ENCODE measurements at regions not wholly inside any gene's neighbourhood (a gene's known extent, or its start where the extent isn't known, plus 50 kb on each side); places are given as distances from the start of the nearest gene placed in this dataset.

DNA sequence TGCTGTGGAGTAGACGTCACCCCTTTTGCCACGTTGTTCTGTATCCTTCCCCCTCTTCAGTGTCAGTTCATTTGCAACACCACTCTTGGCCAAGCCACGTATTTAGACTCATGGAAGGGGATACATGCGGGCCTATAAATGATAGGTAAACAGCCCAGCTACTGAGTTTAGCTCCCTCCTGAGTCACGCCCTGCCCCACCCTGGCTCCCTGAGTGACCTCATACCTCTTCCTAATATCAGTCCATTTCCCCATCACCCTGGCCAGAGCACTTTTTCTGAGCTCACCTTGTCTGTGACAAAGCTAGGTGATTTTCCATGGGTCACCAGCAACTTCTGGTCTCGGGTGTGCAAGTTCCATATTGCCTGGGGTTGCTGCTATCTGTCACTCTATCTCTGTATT, 147.2 kb upstream of the MAF start:
- ChIA-PET POLR2A (no interaction called here), CTCF (no interaction called here)
- DNase-seq (ENCODE audit: extremely low spot score): no peak
- no peak for TF ChIP-seq NFRKB (IDR thresholded peaks at IDR 0.05)
- TF ChIP-seq TARDBP (IDR thresholded peaks at IDR 0.05): no peak
- TF ChIP-seq HDGF (IDR thresholded peaks at IDR 0.05; ENCODE audit: borderline replicate concordance): no peak
- no peak for TF ChIP-seq FOXK2 (IDR thresholded peaks at IDR 0.05)
- no peak for TF ChIP-seq L3MBTL2 (conservative IDR thresholded peaks at IDR 0.05)
- no peak for TF ChIP-seq ELF4 (IDR thresholded peaks at IDR 0.05)
- TF ChIP-seq CTBP1 (IDR thresholded peaks at IDR 0.05; ENCODE audit: borderline replicate concordance): no peak
- no peak for TF ChIP-seq SP1 (IDR thresholded peaks at IDR 0.05)
- no peak for TF ChIP-seq FOXM1 (IDR thresholded peaks at IDR 0.05; ENCODE audit: borderline replicate concordance)
- TF ChIP-seq PKNOX1 (IDR thresholded peaks at IDR 0.05): no peak

DNA sequence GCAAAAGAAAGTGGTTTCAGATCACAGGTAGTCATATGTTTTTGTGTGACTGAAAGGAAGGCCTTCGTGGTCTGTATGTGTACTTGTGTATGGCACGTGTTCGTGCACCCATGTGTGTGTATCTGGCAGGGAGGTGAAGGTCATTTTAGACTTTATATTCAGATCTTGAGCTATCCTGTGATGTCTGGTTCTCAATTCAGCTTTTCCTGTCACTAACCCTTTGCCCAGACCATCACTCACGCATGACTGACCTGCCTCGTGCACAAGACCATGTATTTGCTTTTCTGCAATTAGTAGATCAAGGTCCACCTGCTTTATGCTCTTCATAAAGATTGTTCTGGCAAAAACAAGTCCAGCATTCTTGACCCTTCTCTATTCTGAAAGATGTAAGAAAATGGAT, 139.7 kb upstream of the MAF start:
- POLR2A ChIA-PET: no interaction called here
- TF ChIP-seq HDGF (IDR thresholded peaks at IDR 0.05; ENCODE audit: borderline replicate concordance): no peak
- TF ChIP-seq ARNT (IDR thresholded peaks at IDR 0.05): no peak
- TF ChIP-seq PKNOX1 (IDR thresholded peaks at IDR 0.05): no peak
- TF ChIP-seq L3MBTL2 (conservative IDR thresholded peaks at IDR 0.05): no peak
- no peak for TF ChIP-seq CTBP1 (IDR thresholded peaks at IDR 0.05; ENCODE audit: borderline replicate concordance)
- DNase-seq (ENCODE audit: extremely low spot score): no peak
- CTCF ChIA-PET: no interaction called here

DNA sequence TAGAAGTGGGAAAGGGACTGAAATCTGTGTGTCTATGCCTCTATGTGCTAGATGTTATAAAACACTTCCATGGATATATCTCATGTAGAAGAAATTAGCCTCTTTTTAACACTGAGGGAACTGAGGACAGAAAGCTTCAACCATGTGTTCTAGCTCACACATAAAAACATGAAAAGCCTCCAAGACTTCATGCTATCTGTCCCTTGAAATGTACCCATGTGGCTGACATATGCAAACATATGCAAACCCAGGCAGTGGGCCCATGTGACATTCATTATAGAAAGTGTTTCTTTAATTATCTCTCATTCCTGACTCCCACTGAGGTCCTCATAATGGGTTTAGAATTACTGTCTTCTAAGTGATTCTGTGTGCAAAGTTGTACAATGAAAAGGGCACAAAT, 134.7 kb upstream of the MAF start:
- CTCF ChIA-PET: no interaction called here
- POLR2A ChIA-PET: no interaction called here
- no peak for DNase-seq (ENCODE audit: extremely low spot score)
- TF ChIP-seq TARDBP (IDR thresholded peaks at IDR 0.05) (no peak), FOXM1 (IDR thresholded peaks at IDR 0.05; ENCODE audit: borderline replicate concordance) (no peak), NFRKB (IDR thresholded peaks at IDR 0.05) (no peak), ARNT (IDR thresholded peaks at IDR 0.05) (no peak), ELF4 (IDR thresholded peaks at IDR 0.05) (no peak), SP1 (IDR thresholded peaks at IDR 0.05) (no peak), HDGF (IDR thresholded peaks at IDR 0.05; ENCODE audit: borderline replicate concordance) (no peak), ZNF384 (IDR thresholded peaks at IDR 0.05) (no peak), SUZ12 (IDR thresholded peaks at IDR 0.05) (no peak), PKNOX1 (IDR thresholded peaks at IDR 0.05) (no peak), FOXA1 (IDR thresholded peaks at IDR 0.05) (no peak), CTBP1 (IDR thresholded peaks at IDR 0.05; ENCODE audit: borderline replicate concordance) (no peak), FOXK2 (IDR thresholded peaks at IDR 0.05) (no peak), BHLHE40 (IDR thresholded peaks at IDR 0.05; ENCODE audit: borderline replicate concordance) (no peak), LEF1 (IDR thresholded peaks at IDR 0.05; ENCODE audit: borderline replicate concordance) (no peak), L3MBTL2 (conservative IDR thresholded peaks at IDR 0.05) (no peak)

- DNase-seq (ENCODE audit: extremely low spot score): no peak
- CTCF ChIA-PET: no interaction called here
- TF ChIP-seq ELF4 (IDR thresholded peaks at IDR 0.05) (no peak), SUZ12 (IDR thresholded peaks at IDR 0.05) (no peak), L3MBTL2 (conservative IDR thresholded peaks at IDR 0.05) (no peak), HDGF (IDR thresholded peaks at IDR 0.05; ENCODE audit: borderline replicate concordance) (no peak), SP1 (IDR thresholded peaks at IDR 0.05) (no peak), ARNT (IDR thresholded peaks at IDR 0.05) (no peak), FOXK2 (IDR thresholded peaks at IDR 0.05) (no peak)
- POLR2A ChIA-PET: no interaction called here
These were observed 134.2 kb upstream of the MAF start for GRCh38 chr16:79734721-79735120.

DNA sequence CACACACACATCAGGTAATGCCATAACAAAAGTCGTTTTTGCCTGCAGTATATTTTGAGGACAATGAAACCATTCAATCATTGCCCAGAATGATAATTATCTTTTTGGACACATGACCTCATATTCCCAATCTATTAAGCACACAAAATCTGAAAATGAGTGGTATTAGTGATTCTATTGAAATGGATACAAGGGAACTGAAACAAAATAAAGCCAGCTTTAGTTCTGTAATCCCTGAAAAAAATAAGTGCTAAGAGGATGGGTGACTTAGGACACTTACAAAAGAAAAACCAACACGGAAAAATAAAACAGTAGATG, 128.3 kb upstream of the MAF start:
- POLR2A ChIA-PET: interaction anchor here (1.1 kb wide), 1 partner anchor 11 kb away, joined by 3 read pairs; no protein-coding TSS in a partner anchor
- CTCF ChIA-PET: interaction anchor here (0.6 kb wide), 1 partner anchor 14 kb away, joined by 6 read pairs; no protein-coding TSS in a partner anchor
- TF ChIP-seq SP1 (IDR thresholded peaks at IDR 0.05) (no peak), CTBP1 (IDR thresholded peaks at IDR 0.05; ENCODE audit: borderline replicate concordance) (no peak), ZNF384 (IDR thresholded peaks at IDR 0.05) (no peak), HDGF (IDR thresholded peaks at IDR 0.05; ENCODE audit: borderline replicate concordance) (no peak), LEF1 (IDR thresholded peaks at IDR 0.05; ENCODE audit: borderline replicate concordance) (no peak)
- no peak for DNase-seq (ENCODE audit: extremely low spot score)

GRCh38 chr16:79728048-79728922, 127.7 kb upstream of the MAF start:
- no peak for DNase-seq (ENCODE audit: extremely low spot score)
- TF ChIP-seq NFRKB (IDR thresholded peaks at IDR 0.05) (no peak), BHLHE40 (IDR thresholded peaks at IDR 0.05; ENCODE audit: borderline replicate concordance) (no peak), SUZ12 (IDR thresholded peaks at IDR 0.05) (no peak), L3MBTL2 (conservative IDR thresholded peaks at IDR 0.05) (no peak), HDGF (IDR thresholded peaks at IDR 0.05; ENCODE audit: borderline replicate concordance) (no peak), TARDBP (IDR thresholded peaks at IDR 0.05) (no peak), LEF1 (IDR thresholded peaks at IDR 0.05; ENCODE audit: borderline replicate concordance) (no peak), ELF4 (IDR thresholded peaks at IDR 0.05) (no peak), SP1 (IDR thresholded peaks at IDR 0.05) (no peak), ARNT (IDR thresholded peaks at IDR 0.05) (no peak), FOXK2 (IDR thresholded peaks at IDR 0.05) (no peak), FOXA1 (IDR thresholded peaks at IDR 0.05) (no peak), ZNF384 (IDR thresholded peaks at IDR 0.05) (no peak), PKNOX1 (IDR thresholded peaks at IDR 0.05) (no peak), CTBP1 (IDR thresholded peaks at IDR 0.05; ENCODE audit: borderline replicate concordance) (no peak), FOXM1 (IDR thresholded peaks at IDR 0.05; ENCODE audit: borderline replicate concordance) (no peak)
- ChIA-PET CTCF (interaction anchor here (0.6 kb wide), 1 partner anchor 13 kb away, joined by 6 read pairs; no protein-coding TSS in a partner anchor), POLR2A (interaction anchor here (1.1 kb wide), 1 partner anchor 10 kb away, joined by 3 read pairs; no protein-coding TSS in a partner anchor)
